ENCODE measurements at regions not wholly inside any gene's neighbourhood (a gene's known extent, or its start where the extent isn't known, plus 50 kb on each side); places are given as distances from the start of the nearest gene placed in this dataset.

GRCh38 chr9:80294318-80294717 lies 722.6 kb downstream of the TLE4 start:
- no peak for FAIRE-seq

- FAIRE-seq: no peak
These were observed 720.5 kb downstream of the TLE4 start for GRCh38 chr9:80292231-80292630.

GRCh38 chr9:80285326-80285725 lies 713.6 kb downstream of the TLE4 start:
- FAIRE-seq: no peak

GRCh38 chr9:80282766-80283165 lies 711.0 kb downstream of the TLE4 start:
- no peak for FAIRE-seq

GRCh38 chr9:80259079-80259478 lies 687.3 kb downstream of the TLE4 start:
- FAIRE-seq: no peak

- FAIRE-seq: no peak
These were observed 680.0 kb downstream of the TLE4 start for GRCh38 chr9:80251778-80252177.

- no peak for FAIRE-seq
These were observed 670.3 kb downstream of the TLE4 start for GRCh38 chr9:80242022-80242421.

GRCh38 chr9:80235752-80236151 lies 664.0 kb downstream of the TLE4 start:
- FAIRE-seq: no peak

GRCh38 chr9:80233906-80234305 lies 662.1 kb downstream of the TLE4 start:
- no peak for FAIRE-seq

GRCh38 chr9:80233102-80233843 lies 661.5 kb downstream of the TLE4 start:
- no peak for FAIRE-seq

GRCh38 chr9:80231318-80232236 lies 659.8 kb downstream of the TLE4 start:
- FAIRE-seq: no peak

- no peak for FAIRE-seq
These were observed 652.1 kb downstream of the TLE4 start for GRCh38 chr9:80223897-80224296.

- no peak for FAIRE-seq
These were observed 650.9 kb downstream of the TLE4 start for GRCh38 chr9:80222466-80223169.

- FAIRE-seq: no peak
These were observed 646.6 kb downstream of the TLE4 start for GRCh38 chr9:80218328-80218727.

- no peak for FAIRE-seq
These were observed 641.8 kb downstream of the TLE4 start for GRCh38 chr9:80213613-80214012.

- FAIRE-seq: no peak
These were observed 636.9 kb downstream of the TLE4 start for GRCh38 chr9:80208696-80209095.

GRCh38 chr9:80204054-80204453 lies 632.3 kb downstream of the TLE4 start:
- FAIRE-seq: no peak

GRCh38 chr9:80197661-80198060 lies 625.9 kb downstream of the TLE4 start:
- FAIRE-seq: no peak

- no peak for FAIRE-seq
These were observed 619.3 kb downstream of the TLE4 start for GRCh38 chr9:80191108-80191507.

GRCh38 chr9:80188579-80188978 lies 616.8 kb downstream of the TLE4 start:
- no peak for FAIRE-seq

GRCh38 chr9:80185112-80185738 lies 613.5 kb downstream of the TLE4 start:
- no peak for FAIRE-seq

GRCh38 chr9:80177949-80178480 lies 606.2 kb downstream of the TLE4 start:
- FAIRE-seq: no peak

Data from A204.1 (cell line).